Right hindlimb (tissue), 1 donor: ENCODE measurements at regions not wholly inside any gene's neighbourhood (a gene's known extent, or its start where the extent isn't known, plus 50 kb on each side); places are given as distances from the start of the nearest gene placed in this dataset.

Experiments
- DNase-seq: peaks from one replicate; pipeline ENCODE4 v3.0.0-alpha.2; 2018

DNA sequence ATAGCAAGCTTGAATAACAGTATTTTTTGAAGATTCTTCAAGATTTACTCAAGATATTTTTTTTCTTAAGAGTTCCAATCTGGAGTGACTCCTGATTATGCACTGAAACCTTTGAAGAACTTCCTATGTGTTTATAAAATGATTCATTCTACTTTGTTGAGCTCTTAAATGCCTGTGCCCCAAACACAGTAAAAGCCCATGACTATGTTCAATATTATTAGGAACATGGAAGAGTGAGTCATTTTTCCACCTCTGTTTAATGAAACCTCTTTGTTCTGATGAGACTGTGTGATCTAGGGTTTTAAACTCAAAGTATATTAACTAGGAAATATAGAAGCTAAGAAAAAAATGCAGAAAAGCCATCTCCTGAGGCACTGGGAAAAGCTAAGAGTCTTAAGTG is 415.0 kb upstream of the FBXO33 start:
- DNase-seq: no peak

- DNase-seq: no peak
Observed at GRCh38 chr14:39843881-39844280, 411.6 kb upstream of the FBXO33 start.

DNA sequence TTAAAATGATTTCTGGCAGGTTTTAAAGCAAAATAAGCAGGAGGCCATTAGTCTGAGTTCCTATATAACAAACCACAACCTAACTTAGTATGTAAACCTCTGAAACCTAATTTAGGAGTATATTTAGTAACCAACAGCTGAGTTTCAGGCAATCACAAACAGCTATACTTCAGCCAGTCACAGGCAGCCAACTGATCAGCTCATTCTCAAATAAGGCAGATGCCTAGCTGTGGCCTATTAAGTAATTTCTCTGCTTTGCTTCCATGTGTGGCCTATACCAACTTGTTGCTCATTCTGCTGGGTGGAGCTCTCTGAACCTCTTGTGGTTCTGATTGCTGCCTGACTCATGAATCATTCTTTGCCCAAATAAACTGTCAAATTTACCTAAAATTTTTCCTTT is 408.9 kb upstream of the FBXO33 start:
- no peak for DNase-seq

GRCh38 chr14:39827901-39828655 is 395.8 kb upstream of the FBXO33 start:
- no peak for DNase-seq

GRCh38 chr14:39812532-39813320 is 380.5 kb upstream of the FBXO33 start:
- DNase-seq: no peak

DNA sequence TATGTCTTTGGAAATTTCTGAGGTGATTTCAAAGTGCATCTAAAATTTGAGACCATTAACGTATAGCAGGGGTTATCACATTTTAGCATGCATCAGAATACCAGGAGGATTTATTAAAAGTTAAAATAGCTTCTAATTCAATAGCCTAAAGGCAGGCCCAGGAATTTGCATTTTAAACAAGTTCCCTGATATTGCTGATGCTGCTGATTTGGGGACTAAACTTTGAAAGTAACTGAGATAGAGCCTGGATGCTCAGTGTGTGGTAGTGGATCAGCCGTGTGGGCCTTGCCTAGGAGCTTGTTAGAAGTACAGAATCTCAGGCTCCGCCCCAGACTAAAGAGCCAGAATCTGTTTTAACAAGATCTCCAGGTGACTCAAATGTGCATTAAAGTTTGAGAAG is 375.0 kb upstream of the FBXO33 start:
- no peak for DNase-seq

DNA sequence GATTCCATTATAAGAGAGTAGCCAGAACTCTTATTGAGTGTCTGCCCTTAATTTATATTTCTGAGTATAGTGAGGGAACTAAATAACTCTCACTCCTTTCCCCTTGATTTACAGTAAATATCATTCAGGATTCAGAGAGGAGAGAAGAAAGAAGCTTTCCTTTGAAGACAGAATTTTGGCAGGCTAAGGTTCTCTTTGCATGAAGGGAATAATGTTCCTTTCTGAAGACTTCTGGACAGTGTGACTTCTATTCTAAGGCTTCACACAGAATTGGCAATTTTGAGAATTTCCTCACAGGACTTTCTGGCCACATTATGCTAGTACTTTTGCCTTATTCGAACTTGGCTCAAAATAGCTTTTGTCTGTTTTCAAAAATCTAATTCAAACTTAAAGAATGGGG is 352.2 kb upstream of the FBXO33 start:
- no peak for DNase-seq

DNA sequence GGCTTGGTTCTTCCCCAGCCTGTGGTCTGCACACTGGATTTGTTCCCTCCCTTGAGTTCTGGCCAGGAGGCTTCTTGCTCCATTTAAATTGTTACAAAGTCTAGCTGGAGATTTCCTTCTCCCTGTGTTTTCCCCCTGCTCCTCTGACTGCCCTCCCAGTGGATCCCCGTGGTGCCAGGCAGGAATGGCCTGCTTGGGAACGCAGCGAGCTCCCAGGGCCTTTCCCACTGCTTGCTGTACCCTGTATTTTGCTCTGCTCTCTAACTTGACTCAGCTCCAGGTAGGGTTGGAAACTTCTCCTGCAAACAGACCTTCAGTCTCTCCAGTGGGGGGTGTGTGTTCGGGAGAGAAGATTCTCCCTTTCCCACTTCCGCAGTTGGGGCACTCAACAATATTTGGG is 349.2 kb upstream of the FBXO33 start:
- DNase-seq: no peak

DNA sequence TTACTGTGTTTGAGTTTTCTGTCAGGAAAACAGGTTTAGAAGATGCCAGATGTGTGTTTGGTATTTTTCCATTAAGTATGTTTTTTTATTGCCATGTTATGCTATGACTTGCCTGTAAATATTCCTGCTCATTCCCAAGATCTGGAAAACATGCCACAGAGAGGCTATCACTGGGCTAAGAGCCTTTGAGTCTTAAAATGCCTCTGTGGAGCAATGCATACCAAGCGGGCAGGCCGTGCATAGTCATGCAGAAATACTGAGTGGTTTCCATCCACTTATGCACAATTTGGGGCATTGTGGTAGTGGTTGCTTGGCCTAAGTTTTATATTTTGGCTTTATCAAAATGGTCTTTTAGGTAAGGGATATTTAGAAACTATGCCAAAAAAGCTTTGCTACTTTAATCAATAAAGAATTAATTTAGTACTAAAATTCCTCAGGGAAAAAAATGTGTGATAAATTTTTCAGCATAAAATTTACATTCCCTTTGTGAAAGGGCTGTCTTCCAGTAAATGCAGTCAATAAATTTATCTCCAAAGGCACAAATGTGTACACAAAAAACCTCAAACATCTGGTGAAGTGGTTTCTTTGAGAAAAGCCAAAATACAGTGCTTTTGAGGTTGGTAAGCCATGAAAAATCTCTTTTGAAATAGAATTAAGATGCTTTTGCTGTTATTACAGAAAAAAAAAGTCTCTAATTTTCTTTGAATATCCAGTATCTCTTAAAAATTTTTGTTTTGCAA is 341.3 kb upstream of the FBXO33 start:
- no peak for DNase-seq

GRCh38 chr14:39772627-39773026 is 340.4 kb upstream of the FBXO33 start:
- DNase-seq: no peak

DNA sequence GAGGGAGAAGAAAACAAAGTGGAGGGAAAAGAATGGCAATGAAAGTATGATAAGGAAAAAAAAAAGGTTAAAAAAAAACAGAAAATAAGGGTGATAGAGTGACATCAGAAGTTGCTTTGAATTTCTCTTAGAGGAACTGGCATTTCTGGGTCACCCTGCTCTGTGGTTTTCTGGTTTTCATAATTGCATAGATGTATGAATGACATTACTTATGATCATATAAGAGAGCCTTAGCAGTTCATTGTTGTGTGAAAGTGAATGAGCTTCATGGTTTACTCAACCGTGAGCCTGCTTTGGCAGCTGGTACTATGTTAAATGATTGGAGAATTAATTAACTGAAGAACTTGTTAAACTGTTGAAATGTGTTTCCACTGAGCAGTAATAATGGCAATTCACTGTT is 336.4 kb upstream of the FBXO33 start:
- no peak for DNase-seq

DNA sequence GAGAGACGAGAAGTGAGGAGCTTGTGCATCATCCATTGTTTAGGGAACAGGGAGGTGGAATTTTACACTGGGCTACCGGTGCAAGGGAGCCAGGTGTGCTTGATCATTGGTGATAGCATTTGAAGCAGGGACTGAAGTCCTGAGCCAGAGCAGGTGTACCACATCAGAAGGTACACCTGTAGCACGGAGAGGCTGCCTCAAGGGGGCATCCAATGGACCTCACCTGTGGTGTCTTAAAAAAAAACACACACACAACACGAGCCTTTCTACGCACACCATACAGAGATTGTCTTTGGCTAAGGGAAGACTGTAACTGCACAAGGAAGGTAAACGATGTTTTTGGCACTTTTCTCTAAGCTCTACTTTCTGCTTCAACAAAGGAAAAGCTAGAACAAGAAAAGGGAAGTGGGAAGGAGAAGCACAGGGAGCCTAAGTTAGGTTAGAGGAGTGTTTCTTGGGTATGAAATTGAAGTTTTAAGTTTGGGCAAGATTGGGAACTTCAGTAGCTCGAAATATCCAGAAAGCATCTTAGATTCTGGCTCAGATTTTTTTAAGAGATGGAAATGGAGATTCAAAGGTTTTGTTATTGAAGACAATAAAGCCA is 334.3 kb upstream of the FBXO33 start:
- DNase-seq: no peak

- DNase-seq: no peak
Observed at GRCh38 chr14:39765676-39766075, 333.4 kb upstream of the FBXO33 start.

GRCh38 chr14:39763402-39763890 is 331.2 kb upstream of the FBXO33 start:
- no peak for DNase-seq

- DNase-seq: no peak
Observed at GRCh38 chr14:39762576-39763401, 330.6 kb upstream of the FBXO33 start.

DNA sequence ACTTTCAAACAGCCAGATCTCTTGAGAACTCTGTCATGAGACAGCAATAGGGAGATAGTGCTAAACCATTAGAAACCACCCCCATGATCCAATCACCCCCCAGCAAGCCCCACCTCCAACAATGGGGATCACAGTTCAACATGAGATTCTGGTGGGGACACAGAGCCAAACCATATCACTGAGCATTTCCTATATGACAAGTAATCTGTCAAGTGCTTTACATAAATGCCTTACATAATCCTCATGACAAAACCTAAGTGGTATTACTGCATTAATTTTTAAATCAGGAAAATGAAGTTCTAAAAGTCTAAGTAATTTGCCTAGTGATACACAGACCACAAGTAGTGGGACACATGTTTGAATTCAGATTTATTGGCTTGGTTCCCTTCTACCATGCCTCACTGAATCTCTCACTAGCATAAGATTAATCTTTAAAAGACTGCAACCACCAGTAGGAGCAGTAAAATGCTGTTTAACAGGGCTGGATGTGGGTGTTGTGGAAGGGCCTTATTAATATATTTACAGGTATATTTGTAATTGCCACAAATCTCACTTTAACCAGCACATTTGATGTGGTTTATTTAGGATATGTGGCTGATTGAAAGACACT is 323.1 kb upstream of the FBXO33 start:
- DNase-seq: no peak

DNA sequence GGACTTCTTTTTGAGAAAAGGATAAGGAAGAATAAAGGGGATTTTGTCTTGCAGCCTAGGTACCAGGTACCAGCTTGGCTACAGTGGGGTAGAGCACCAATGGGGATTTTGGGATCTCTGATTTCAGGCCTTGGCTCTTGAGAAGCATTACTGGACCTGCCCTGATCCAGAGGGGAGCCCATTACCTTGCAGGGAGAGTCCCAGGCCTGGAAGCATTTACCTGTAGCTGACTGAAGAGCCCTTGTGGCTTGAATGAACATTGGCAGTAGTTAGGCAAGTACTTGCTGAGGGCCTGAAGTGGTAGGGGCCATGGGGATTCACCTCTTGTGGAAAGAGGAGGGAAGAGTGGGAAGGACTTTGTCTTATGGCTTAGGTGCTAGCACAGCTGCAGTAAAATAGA is 308.2 kb upstream of the FBXO33 start:
- no peak for DNase-seq

GRCh38 chr14:39739796-39740195 is 307.6 kb upstream of the FBXO33 start:
- DNase-seq: no peak

- DNase-seq: no peak
Observed at GRCh38 chr14:39734306-39734705, 302.1 kb upstream of the FBXO33 start.

- DNase-seq: no peak
Observed at GRCh38 chr14:39733741-39734140, 301.5 kb upstream of the FBXO33 start.

- DNase-seq: no peak
Observed at GRCh38 chr14:39731912-39732311, 299.7 kb upstream of the FBXO33 start.

DNA sequence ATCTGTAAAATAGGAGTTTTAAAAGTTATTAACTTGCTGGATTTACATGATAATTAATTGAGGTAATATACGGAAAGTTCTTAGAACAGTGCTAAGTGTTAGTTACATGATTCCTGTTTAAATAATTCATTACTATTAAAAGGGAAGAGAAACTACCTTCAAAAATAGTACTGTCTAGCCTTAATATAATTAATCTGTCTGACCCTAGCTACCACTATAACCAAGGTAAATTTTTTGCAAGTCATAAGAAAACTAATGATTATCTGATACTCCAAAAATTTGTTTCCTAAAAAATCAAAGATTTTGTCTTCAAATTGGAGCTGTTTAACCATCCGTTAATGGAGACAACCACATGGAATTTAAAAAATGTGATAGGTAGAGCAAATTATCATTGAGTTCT is 294.3 kb upstream of the FBXO33 start:
- DNase-seq: no peak
